GM19025 (cell line): ENCODE measurements at regions not wholly inside any gene's neighbourhood (a gene's known extent, or its start where the extent isn't known, plus 50 kb on each side); places are given as distances from the start of the nearest gene placed in this dataset.

Source experiments
- ATAC-seq: cut with Tn5 transposase; IDR thresholded peaks from one replicate; pipeline ENCODE4 v1.9.1; 2021; ENCODE audit warnings: mild to moderate bottlenecking, low read depth, moderate library complexity; ENCODE audit not compliant: unreplicated experiment

DNA sequence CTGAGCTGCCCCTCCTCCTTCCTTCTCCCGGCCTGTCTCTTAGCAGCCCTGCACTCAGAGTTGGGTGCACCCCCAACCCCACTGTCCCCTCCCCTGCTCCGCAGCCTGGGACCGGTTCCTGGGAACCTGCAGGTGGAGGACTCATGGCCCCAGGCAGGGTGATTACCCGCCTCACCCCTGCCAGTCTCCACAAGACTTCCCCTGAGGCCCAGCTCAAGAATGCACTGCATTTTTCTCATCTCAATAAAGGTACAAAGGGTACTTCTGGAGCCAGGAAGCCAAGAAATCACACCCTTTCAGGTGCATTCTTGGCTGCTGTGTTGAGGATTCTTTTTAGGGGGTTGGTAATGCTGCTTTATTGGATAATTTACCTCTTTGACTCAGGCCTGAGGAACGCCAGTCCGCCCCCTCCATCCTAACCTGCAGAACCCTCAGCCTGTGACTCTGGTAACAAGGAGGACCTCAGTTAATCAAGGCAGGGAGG, 126.3 kb upstream of the TMPRSS2 start:
- ATAC-seq, result no peak

DNA sequence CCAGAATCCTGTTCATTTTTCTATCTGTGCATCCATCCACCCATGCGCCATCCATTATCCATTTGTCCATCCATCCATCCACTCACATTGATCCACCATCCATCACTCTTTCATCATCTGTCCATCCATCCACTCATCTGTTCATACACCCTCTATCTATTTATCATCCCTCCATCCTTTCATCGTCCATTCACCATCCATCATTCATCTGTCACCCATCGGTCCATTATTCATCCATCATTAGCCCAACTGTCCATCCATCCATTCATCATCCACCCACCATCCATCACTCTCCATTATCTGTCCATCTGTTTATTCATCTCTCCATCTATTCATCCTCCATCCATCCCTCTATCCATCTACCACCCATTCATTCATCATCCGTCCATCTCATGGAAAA, 125.7 kb upstream of the TMPRSS2 start:
- no peak for ATAC-seq

- no peak for ATAC-seq
These were observed 125.0 kb upstream of the TMPRSS2 start for GRCh38 chr21:41632748-41633475.

GRCh38 chr21:41631564-41632461, 123.9 kb upstream of the TMPRSS2 start:
- ATAC-seq, result no peak

GRCh38 chr21:41630917-41631316, 123.0 kb upstream of the TMPRSS2 start:
- no peak for ATAC-seq

DNA sequence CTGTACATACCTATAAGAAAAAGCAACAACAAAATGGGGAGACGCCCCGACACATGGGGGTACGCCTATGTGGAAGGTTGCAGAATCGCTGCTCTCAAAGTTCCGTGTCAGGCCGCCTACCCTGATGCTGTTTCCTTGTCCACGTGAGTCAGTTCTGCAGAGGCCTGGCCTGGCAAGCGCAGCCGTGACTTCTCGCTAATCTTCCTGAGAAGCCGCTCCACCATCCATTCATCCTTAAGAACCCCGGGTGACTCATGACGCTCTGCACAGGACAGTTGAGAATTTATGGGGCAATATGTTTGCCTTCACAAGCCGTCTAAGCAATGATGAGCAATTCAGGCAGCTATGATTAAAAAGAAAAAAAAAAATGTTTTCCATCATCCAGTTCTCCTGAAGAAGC, 122.3 kb upstream of the TMPRSS2 start:
- ATAC-seq, result no peak

- no peak for ATAC-seq
These were observed 120.3 kb upstream of the TMPRSS2 start for GRCh38 chr21:41628256-41628655.

DNA sequence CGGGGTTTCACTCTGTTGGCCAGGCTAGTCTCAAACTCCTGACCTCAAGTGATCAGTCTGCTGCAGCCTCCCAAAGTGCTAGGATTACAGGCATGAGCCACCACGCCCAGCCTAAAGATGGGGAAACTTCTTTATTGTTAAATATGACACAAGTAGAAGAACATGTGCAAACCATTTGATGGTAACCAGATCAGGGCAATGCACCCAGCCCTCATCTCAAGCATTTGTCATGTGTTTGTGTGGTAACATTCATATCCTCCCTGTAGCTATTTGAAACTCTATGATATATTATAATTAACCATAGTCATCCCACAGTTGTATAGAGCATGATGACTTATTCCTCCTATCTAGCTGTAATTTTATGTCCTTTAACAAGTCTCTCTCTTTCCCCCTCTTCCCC, 119.5 kb upstream of the TMPRSS2 start:
- no peak for ATAC-seq

DNA sequence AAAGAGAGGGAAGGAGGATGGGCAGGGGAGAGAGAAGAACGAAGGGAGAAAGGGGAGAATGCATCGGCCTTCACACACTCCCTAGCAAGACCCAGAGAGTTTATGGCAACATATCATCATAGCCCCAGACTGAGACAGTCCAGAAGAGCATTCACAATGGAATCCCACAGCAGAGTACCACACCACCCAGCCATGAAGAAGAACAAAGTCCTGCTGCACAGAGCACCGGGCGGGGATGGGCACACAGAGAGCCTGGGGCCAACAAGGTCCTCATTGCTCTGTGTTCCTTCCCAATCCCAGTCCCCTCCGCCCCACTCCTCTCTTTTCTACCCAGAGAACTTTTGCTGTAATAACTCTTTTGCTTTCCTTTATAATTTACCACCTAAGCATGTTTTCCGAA, 118.1 kb upstream of the TMPRSS2 start:
- ATAC-seq, result no peak

DNA sequence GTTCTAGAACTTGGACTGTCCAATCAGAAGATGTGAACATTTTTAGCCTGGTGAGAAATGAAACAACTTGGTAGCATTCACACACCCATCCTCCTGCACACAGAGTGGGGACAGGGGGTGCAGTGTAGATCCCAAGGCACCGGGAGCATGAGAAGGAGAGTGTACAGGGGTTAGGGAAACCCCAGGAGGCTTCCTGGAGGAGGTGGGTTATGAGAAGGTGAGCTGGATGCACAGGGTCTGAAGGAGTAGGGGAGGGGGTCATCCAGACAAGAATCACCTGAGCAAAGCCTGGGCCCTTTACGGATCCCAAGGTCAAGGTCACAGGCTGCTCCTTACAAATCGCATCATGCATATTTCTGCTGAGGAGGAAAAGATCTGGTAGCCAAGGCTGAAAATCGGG, 117.5 kb upstream of the TMPRSS2 start:
- no peak for ATAC-seq

- no peak for ATAC-seq
These were observed 116.8 kb upstream of the TMPRSS2 start for GRCh38 chr21:41624674-41625310.

DNA sequence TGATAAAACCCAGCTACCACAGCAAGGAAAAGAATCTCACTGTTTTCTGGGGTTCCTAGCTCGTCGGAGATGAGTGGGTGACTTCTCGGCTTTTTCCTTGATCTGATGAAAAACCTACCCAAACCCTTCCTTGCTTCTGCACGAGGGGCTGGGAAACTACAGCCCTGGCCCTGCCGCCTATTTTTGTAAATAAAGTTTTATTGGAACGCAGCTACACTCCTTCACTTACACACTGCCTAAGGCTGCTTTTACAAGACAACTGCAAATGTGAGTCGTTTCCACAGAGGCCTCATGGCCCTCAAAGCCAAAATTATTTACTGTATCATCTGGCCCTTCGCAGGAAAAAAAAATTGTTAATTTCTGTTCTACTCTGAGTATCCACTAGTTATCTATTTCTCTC, 116.0 kb upstream of the TMPRSS2 start:
- ATAC-seq, result no peak

- ATAC-seq, result no peak
These were observed 115.0 kb upstream of the TMPRSS2 start for GRCh38 chr21:41622831-41623548.

DNA sequence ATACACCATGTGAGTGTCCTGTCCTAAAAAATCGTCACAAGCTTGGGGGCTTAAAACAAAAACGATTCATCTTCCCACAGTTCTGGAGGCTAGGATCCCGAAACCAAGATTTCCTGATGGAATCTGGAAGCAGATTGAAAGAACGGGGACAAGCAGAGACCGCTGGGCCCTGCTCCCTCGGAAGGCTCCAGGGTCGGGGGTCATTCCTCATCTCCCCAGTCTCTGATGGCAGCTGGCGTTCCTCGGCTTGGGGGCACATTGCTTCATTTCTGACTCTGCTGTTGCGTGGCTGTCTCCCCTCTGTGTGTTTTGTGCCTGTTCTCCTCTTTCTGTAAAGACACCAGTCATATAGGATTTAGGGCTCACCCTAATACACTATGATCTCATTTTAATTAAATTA, 114.2 kb upstream of the TMPRSS2 start:
- ATAC-seq, result no peak

DNA sequence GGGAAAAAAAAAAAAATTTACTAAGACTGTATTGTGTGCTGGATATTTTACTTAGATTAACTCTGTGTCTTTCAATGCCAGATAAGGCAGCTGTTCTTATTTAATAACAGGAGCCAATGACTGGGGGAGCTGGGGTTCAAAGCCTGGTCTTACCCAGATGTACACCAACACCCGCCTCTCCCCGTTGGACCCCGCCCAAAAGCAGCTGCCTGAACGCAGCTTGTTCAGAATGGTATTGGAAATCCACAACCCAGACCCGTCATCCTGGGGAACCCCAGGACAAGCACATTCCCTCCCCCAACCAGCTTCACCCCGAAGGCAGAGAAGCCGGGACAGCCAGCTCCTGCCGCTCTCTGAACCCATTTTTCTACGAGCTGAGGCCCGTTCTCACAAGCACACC, 113.6 kb upstream of the TMPRSS2 start:
- ATAC-seq, result no peak

GRCh38 chr21:41620982-41621381, 113.0 kb upstream of the TMPRSS2 start:
- ATAC-seq, result no peak

- no peak for ATAC-seq
These were observed 112.6 kb upstream of the TMPRSS2 start for GRCh38 chr21:41620541-41620940.

- ATAC-seq, result no peak
These were observed 108.2 kb upstream of the TMPRSS2 start for GRCh38 chr21:41616031-41616591.

DNA sequence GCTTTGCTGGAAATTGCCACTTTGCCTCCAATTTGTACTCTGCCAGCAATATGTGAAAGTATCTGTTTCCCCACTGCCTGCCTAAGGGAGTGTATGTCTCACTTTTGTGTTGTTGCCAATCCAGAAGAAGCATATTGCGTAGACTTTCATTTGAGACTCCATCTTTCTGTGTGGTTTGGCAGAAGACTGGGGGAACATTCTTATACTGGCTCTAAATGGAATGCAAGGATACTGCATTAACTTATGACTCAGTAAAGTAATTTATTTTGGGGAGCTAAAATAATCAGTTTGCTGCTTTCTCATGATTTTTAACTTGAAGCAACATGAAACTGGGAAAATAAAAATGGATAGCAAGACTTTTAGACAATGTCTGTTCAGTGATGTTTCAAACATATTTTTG, 107.7 kb upstream of the TMPRSS2 start:
- no peak for ATAC-seq

- ATAC-seq, result no peak
These were observed 106.6 kb upstream of the TMPRSS2 start for GRCh38 chr21:41614511-41614910.
